NB4 (cell line): ENCODE measurements at regions not wholly inside any gene's neighbourhood (a gene's known extent, or its start where the extent isn't known, plus 50 kb on each side); places are given as distances from the start of the nearest gene placed in this dataset.

Source experiments
- CTCF ChIP-seq: IDR thresholded peaks from one replicate; pipeline ENCODE4 v1.5.1; 2012; ENCODE audit warnings: low read depth, low read length
- POLR2A ChIP-seq: IDR thresholded peaks from 2 replicates; pipeline ENCODE4 v1.6.1; 2011; ENCODE audit warnings: mild to moderate bottlenecking; ENCODE audit not compliant: insufficient read length; ENCODE audit errors: extremely low read depth

GRCh38 chr2:195094330-195094729 lies 562.7 kb upstream of the SLC39A10 start:
- no peak for TF ChIP-seq CTCF
- TF ChIP-seq POLR2A, result no peak
